ENCODE measurements at regions not wholly inside any gene's neighbourhood (a gene's known extent, or its start where the extent isn't known, plus 50 kb on each side); places are given as distances from the start of the nearest gene placed in this dataset.
"Not testable (repeated sequence)": the region's sequence is repeated elsewhere in the genome, so short reads cannot be mapped to it uniquely, and the experiment has no call there.

GRCh38 chr20:23293689-23294088 is 56.9 kb upstream of the NXT1 start:
- Histone ChIP-seq H3K9ac (replicated peaks; ENCODE audit: extremely low read depth, insufficient read depth, low read length) (no peak overlapping the region), H4K20me1 (replicated peaks; ENCODE audit: control insufficient read depth, extremely low read depth, insufficient read depth, low read length) (no peaks in the 10 kb centered on the region), H3K79me2 (ENCODE audit: control insufficient read depth, insufficient read depth, low read length) (no peaks in the 10 kb centered on the region), H3K9me1 (replicated peaks; ENCODE audit: control insufficient read depth, extremely low read depth, insufficient read depth, low read length) (no peaks in the 10 kb centered on the region), H3K36me3 (ENCODE audit: control insufficient read depth in 2 of 2, extremely low read depth in 1 of 2, insufficient read depth in 2 of 2, low read length in 2 of 2) (no peaks in the 10 kb centered on the region), H3K27ac (ENCODE audit: insufficient read depth, low read depth, low read length) (no peak overlapping the region), H3K27me3 (ENCODE audit: control insufficient read depth in 2 of 2, insufficient read depth in 2 of 2, low read length in 2 of 2) (peaks cover 0 to 4% of the 10 kb centered on the region in 2 experiments), H3K4me2 (ENCODE audit: insufficient read depth, low read length) (no peak overlapping the region), H3K9me3 (replicated peaks; ENCODE audit: control insufficient read depth, insufficient read depth, low read length) (no peaks in the 10 kb centered on the region), H3K4me3 (replicated peaks in 1 of 3; ENCODE audit: insufficient read depth in 1 of 3, low read depth in 1 of 3, low read length in 3 of 3) (no peak overlapping the region), H2AFZ (ENCODE audit: low read depth, low read length) (no peak overlapping the region), H3K4me1 (ENCODE audit: control insufficient read depth, extremely low read depth, insufficient read depth, low read length) (no peaks in the 10 kb centered on the region)
- ChIA-PET CTCF (interaction anchor here (1.2 kb wide), 1 partner anchor 12 kb away, joined by 4 read pairs; no protein-coding TSS in a partner anchor), POLR2A (no interaction called here)
- dilution Hi-C loops (cut with MboI; ENCODE audit: extremely low pct_ligation_motif_present, low sequenced_read_pairs) (no loop called here), intact Hi-C loops (cut with micrococcal nuclease) (loop anchor here (5.0 kb wide), 1 partner anchor 729 kb away; no protein-coding TSS in a partner anchor)
- BruUV-seq (replicated peaks) = no TSS peak
- TF ChIP-seq MAX (IDR thresholded peaks at IDR 0.05; ENCODE audit: insufficient read depth, insufficient read length) (no peak), CTCF (IDR thresholded peaks at IDR 0.05; ENCODE audit: extremely low read depth in 1 of 2, insufficient read depth in 1 of 2, low read depth in 1 of 2, low read length in 2 of 2) (no peak), JUN (IDR thresholded peaks at IDR 0.05; ENCODE audit: borderline replicate concordance, insufficient read depth, insufficient read length, low read depth) (no peak), GATA2 (IDR thresholded peaks at IDR 0.05; ENCODE audit: insufficient read depth, insufficient read length, low read depth, low read length) (no peak), EZH2 (IDR thresholded peaks at IDR 0.05; ENCODE audit: borderline replicate concordance, low read depth, low read length, severe bottlenecking) (no peak), POLR2AphosphoS5 (IDR thresholded peaks at IDR 0.05; ENCODE audit: insufficient read depth, low read depth, low read length) (no peak), MYC (IDR thresholded peaks at IDR 0.05; ENCODE audit: low read depth, low read length) (no peak), POLR2A (IDR thresholded peaks at IDR 0.05; ENCODE audit: low read depth, low read length) (no peak)
- DNase-seq (ENCODE audit: low read depth, low spot score) (peak; percentile 19), FAIRE-seq (no peak)

GRCh38 chr20:23292311-23292710 is 58.3 kb upstream of the NXT1 start:
- H3K9me3 ChIP-seq (replicated peaks; ENCODE audit: control insufficient read depth, insufficient read depth, low read length); H3K4me3 ChIP-seq (replicated peaks in 1 of 3; ENCODE audit: insufficient read depth in 1 of 3, low read depth in 1 of 3, low read length in 3 of 3); POLR2A ChIA-PET; H3K4me2 ChIP-seq (ENCODE audit: insufficient read depth, low read length); H3K79me2 ChIP-seq (ENCODE audit: control insufficient read depth, insufficient read depth, low read length); H3K4me1 ChIP-seq (ENCODE audit: control insufficient read depth, extremely low read depth, insufficient read depth, low read length); BruUV-seq (replicated peaks); FAIRE-seq; dilution Hi-C loops (cut with MboI; ENCODE audit: extremely low pct_ligation_motif_present, low sequenced_read_pairs); DNase-seq (ENCODE audit: low read depth, low spot score); H3K9me1 ChIP-seq (replicated peaks; ENCODE audit: control insufficient read depth, extremely low read depth, insufficient read depth, low read length); H3K27ac ChIP-seq (ENCODE audit: insufficient read depth, low read depth, low read length); H3K36me3 ChIP-seq (ENCODE audit: control insufficient read depth in 2 of 2, extremely low read depth in 1 of 2, insufficient read depth in 2 of 2, low read length in 2 of 2); H4K20me1 ChIP-seq (replicated peaks; ENCODE audit: control insufficient read depth, extremely low read depth, insufficient read depth, low read length); H3K27me3 ChIP-seq (ENCODE audit: control insufficient read depth in 2 of 2, insufficient read depth in 2 of 2, low read length in 2 of 2); H3K9ac ChIP-seq (replicated peaks; ENCODE audit: extremely low read depth, insufficient read depth, low read length); H2AFZ ChIP-seq (ENCODE audit: low read depth, low read length): not testable (repeated sequence)
- CTCF ChIA-PET = interaction anchor here (0.9 to 1.2 kb wide), 2 partner anchors 11 to 600 kb away, joined by 4 read pairs; no protein-coding TSS in a partner anchor
- intact Hi-C loops (cut with micrococcal nuclease) = loop anchor here (5.0 kb wide), 1 partner anchor 730 kb away; no protein-coding TSS in a partner anchor

All from endothelial cell of umbilical vein (primary cell).